DND-41 (cell line): ENCODE measurements at regions not wholly inside any gene's neighbourhood (a gene's known extent, or its start where the extent isn't known, plus 50 kb on each side); places are given as distances from the start of the nearest gene placed in this dataset.

Experiments used
- ATAC-seq: fragments of 200-7000 bp; cut with Tn5 transposase; 3 replicates; pipeline ENCODE4 v1.9.1; 2021; ENCODE audit warnings: low read depth; ENCODE audit not compliant: insufficient read depth
- DNase-seq: peaks from one replicate; pipeline ENCODE4 v3.0.0-alpha.2; 2020
- H2AFZ ChIP-seq: 2 replicates; pipeline ENCODE4 v1.6.0; 2012; ENCODE audit warnings: low read depth, low read length
- H3K27ac ChIP-seq: 2 replicates; pipeline ENCODE4 v1.5.1; 2012; ENCODE audit warnings: low read length, inconsistent platforms
- H3K27me3 ChIP-seq: fragments of 200-600 bp; sonication (generic); 2 replicates; pipeline ENCODE4 v1.6.0; 2012; ENCODE audit warnings: low read length, mild to moderate bottlenecking, inconsistent platforms; ENCODE audit not compliant: insufficient read depth, poor library complexity
- H3K36me3 ChIP-seq: 2 replicates; pipeline ENCODE4 v1.5.1; 2012; ENCODE audit warnings: low read length, inconsistent platforms; ENCODE audit not compliant: insufficient read depth
- H3K4me1 ChIP-seq: 2 replicates; pipeline ENCODE4 v1.5.1; 2012; ENCODE audit warnings: mild to moderate bottlenecking, low read length; ENCODE audit not compliant: insufficient read depth
- H3K4me2 ChIP-seq: 2 replicates; pipeline ENCODE4 v1.6.0; 2012; ENCODE audit warnings: mild to moderate bottlenecking, moderate library complexity, low read length, inconsistent platforms; ENCODE audit not compliant: insufficient read depth
- H3K4me3 ChIP-seq, 2 experiments: fragments of 200-600 bp in 1 of 2; shearing (Covaris generic) in 1 of 2; 2 replicates each; pipeline ENCODE4 v1.5.1; 2012 to 2016; ENCODE audit warnings: inconsistent platforms in 2 of 2, low read length in 2 of 2, mild to moderate bottlenecking in 2 of 2, low read depth in 1 of 2, moderate library complexity in 1 of 2
- H3K79me2 ChIP-seq: 2 replicates; pipeline ENCODE4 v1.6.0; 2012; ENCODE audit warnings: low read length, inconsistent platforms; ENCODE audit not compliant: insufficient read depth
- H3K9ac ChIP-seq: 2 replicates; pipeline ENCODE4 v1.6.0; 2012; ENCODE audit warnings: low read depth, mild to moderate bottlenecking, inconsistent platforms, low read length, moderate library complexity
- H3K9me3 ChIP-seq: 2 replicates; pipeline ENCODE4 v1.5.1; 2012; ENCODE audit warnings: low read length, moderate library complexity, mild to moderate bottlenecking, inconsistent platforms; ENCODE audit not compliant: insufficient read depth, severe bottlenecking
- H4K20me1 ChIP-seq: 2 replicates; pipeline ENCODE4 v1.6.0; 2012; ENCODE audit warnings: low read length; ENCODE audit not compliant: insufficient read depth
- CTCF ChIP-seq: IDR thresholded peaks from 2 replicates; pipeline ENCODE4 v1.5.1; 2012; ENCODE audit warnings: borderline replicate concordance, low read length, moderate library complexity, mild to moderate bottlenecking; ENCODE audit not compliant: poor library complexity, severe bottlenecking; ENCODE audit errors: extremely low read depth
- EZH2 ChIP-seq: IDR thresholded peaks from 3 replicates; pipeline ENCODE4 v1.6.1; 2012; ENCODE audit warnings: borderline replicate concordance, low read depth, mild to moderate bottlenecking, moderate library complexity, low read length, inconsistent platforms; ENCODE audit not compliant: severe bottlenecking

GRCh38 chr16:66182592-66182991 lies 183.9 kb upstream of the CDH5 start:
- DNase-seq, result no peak
- H3K27me3 ChIP-seq, result peaks cover 4% of the 10 kb centered on the region
- peaks cover 8% of the 10 kb centered on the region for H3K9me3 ChIP-seq
- no peak overlapping the region for H3K4me2 ChIP-seq
- H3K36me3 ChIP-seq, result no peaks in the 10 kb centered on the region
- no peaks in the 10 kb centered on the region for H4K20me1 ChIP-seq
- no peaks in the 10 kb centered on the region for H3K79me2 ChIP-seq
- no peak overlapping the region for H3K4me3 ChIP-seq
- no peak for ATAC-seq
- H2AFZ ChIP-seq, result no peak overlapping the region
- H3K9ac ChIP-seq, result no peak overlapping the region
- TF ChIP-seq EZH2 (no peak), CTCF (no peak)
- H3K4me1 ChIP-seq, result no peaks in the 10 kb centered on the region
- no peak overlapping the region for H3K27ac ChIP-seq

GRCh38 chr16:66176731-66177130 lies 189.8 kb upstream of the CDH5 start:
- no peak overlapping the region for H2AFZ ChIP-seq
- H3K27ac ChIP-seq, result no peak overlapping the region
- no peak for TF ChIP-seq EZH2
- no peak for TF ChIP-seq CTCF
- H3K36me3 ChIP-seq, result no peaks in the 10 kb centered on the region
- H4K20me1 ChIP-seq, result no peaks in the 10 kb centered on the region
- H3K79me2 ChIP-seq, result no peaks in the 10 kb centered on the region
- H3K4me3 ChIP-seq, result no peak overlapping the region
- no peaks in the 10 kb centered on the region for H3K27me3 ChIP-seq
- peaks cover 8% of the 10 kb centered on the region for H3K9me3 ChIP-seq
- H3K4me2 ChIP-seq, result no peak overlapping the region
- ATAC-seq (no peak), DNase-seq (no peak)
- no peaks in the 10 kb centered on the region for H3K4me1 ChIP-seq
- H3K9ac ChIP-seq, result no peak overlapping the region

- Histone ChIP-seq H3K4me3 (no peak overlapping the region), H3K79me2 (no peaks in the 10 kb centered on the region), H3K4me2 (no peak overlapping the region), H4K20me1 (no peaks in the 10 kb centered on the region), H2AFZ (no peak overlapping the region), H3K36me3 (no peaks in the 10 kb centered on the region), H3K27ac (no peak overlapping the region), H3K27me3 (no peaks in the 10 kb centered on the region), H3K9ac (no peak overlapping the region), H3K4me1 (no peaks in the 10 kb centered on the region), H3K9me3 (peaks cover 8% of the 10 kb centered on the region)
- ATAC-seq (no peak), DNase-seq (no peak)
- TF ChIP-seq EZH2 (no peak), CTCF (no peak)
These were observed 190.4 kb upstream of the CDH5 start for GRCh38 chr16:66176111-66176510.

- no peak overlapping the region for H3K27ac ChIP-seq
These were observed 190.9 kb upstream of the CDH5 start for GRCh38 chr16:66175636-66176035.

More at GRCh38 chr16:66175636-66176035, 190.9 kb upstream of the CDH5 start:
- Histone ChIP-seq H3K9me3 (peaks cover 8% of the 10 kb centered on the region), H3K79me2 (no peaks in the 10 kb centered on the region), H3K9ac (no peak overlapping the region), H2AFZ (no peak overlapping the region), H3K36me3 (no peaks in the 10 kb centered on the region), H3K4me1 (no peaks in the 10 kb centered on the region), H3K27me3 (no peaks in the 10 kb centered on the region), H3K4me2 (no peak overlapping the region), H3K4me3 (no peak overlapping the region), H4K20me1 (no peaks in the 10 kb centered on the region)
- ATAC-seq, result no peak
- no peak for TF ChIP-seq CTCF
- TF ChIP-seq EZH2, result no peak
- no peak for DNase-seq
